SJSA1 (cell line): ENCODE measurements at regions not wholly inside any gene's neighbourhood (a gene's known extent, or its start where the extent isn't known, plus 50 kb on each side); places are given as distances from the start of the nearest gene placed in this dataset.

Source experiments
- DNase-seq, 2 experiments: peaks; one replicate each; pipeline ENCODE4 v3.0.0-alpha.2; 2015 to 2020; ENCODE audit warnings: low spot score in 2 of 2, low read depth in 1 of 2
- H3K27ac ChIP-seq: fragments of 250-450 bp; sonication (Bioruptor Pico); 2 replicates; pipeline ENCODE4 v1.5.1; 2020; ENCODE audit warnings: mild to moderate bottlenecking, moderate library complexity
- H3K27me3 ChIP-seq: fragments of 250-450 bp; sonication (Bioruptor Pico); replicated peaks from 2 replicates; pipeline ENCODE4 v1.5.1; 2020; ENCODE audit warnings: mild to moderate bottlenecking, moderate library complexity
- H3K36me3 ChIP-seq: fragments of 250-450 bp; sonication (Bioruptor Pico); 2 replicates; pipeline ENCODE4 v1.5.1; 2020; ENCODE audit warnings: mild to moderate bottlenecking
- H3K4me1 ChIP-seq: fragments of 250-450 bp; sonication (Bioruptor Pico); replicated peaks from 2 replicates; pipeline ENCODE4 v1.6.1; 2021; ENCODE audit warnings: mild to moderate bottlenecking
- H3K4me3 ChIP-seq: fragments of 250-450 bp; sonication (Bioruptor Pico); 2 replicates; pipeline ENCODE4 v1.5.1; 2020; ENCODE audit warnings: mild to moderate bottlenecking
- H3K9me3 ChIP-seq: fragments of 250-450 bp; sonication (Bioruptor Pico); replicated peaks from 2 replicates; pipeline ENCODE4 v1.5.1; 2020; ENCODE audit warnings: mild to moderate bottlenecking

GRCh38 chr5:2113348-2114131, 230.8 kb upstream of the IRX4 start:
- Histone ChIP-seq H3K4me1 (no peaks in the 10 kb centered on the region), H3K9me3 (peaks cover 7% of the 10 kb centered on the region; the same call in 1 of the 2 replicates), H3K36me3 (no peaks in the 10 kb centered on the region), H3K27ac (no peak overlapping the region), H3K4me3 (no peak overlapping the region), H3K27me3 (no peaks in the 10 kb centered on the region)
- DNase-seq: no peak

- no peaks in the 10 kb centered on the region for H3K27me3 ChIP-seq
- H3K4me1 ChIP-seq: no peaks in the 10 kb centered on the region
- H3K36me3 ChIP-seq: no peaks in the 10 kb centered on the region
- peaks cover 7% of the 10 kb centered on the region; the same call in 1 of the 2 replicates for H3K9me3 ChIP-seq
- no peak overlapping the region for H3K4me3 ChIP-seq
- no peak overlapping the region for H3K27ac ChIP-seq
- DNase-seq: no peak
Observed at GRCh38 chr5:2112173-2113025, 229.7 kb upstream of the IRX4 start.

DNA sequence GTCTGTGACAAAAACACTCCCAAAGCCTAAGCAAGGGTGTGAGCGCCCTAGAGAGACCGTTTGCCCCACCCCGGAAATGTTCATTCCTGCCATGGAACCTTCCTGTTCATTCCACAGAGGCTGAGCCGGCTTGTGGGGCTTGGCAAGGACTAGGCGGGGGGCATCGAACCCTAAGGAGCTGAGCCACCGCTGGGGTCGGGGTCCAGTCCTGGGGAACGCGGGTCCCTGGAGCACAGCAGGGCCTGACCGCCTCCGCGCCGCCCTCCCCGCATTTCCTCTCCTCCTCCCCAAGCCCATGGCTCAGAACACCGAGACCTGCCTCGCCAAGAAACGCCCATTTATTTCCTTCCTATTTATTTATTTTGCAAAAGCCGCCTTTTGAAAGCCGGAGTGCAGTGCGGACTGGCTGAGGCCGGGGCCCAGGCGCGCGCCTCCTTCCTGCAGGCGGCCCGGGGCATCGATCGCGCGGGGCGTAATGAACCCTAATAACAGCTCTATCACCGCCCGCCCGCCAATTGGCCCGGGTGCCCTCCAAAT, 228.9 kb upstream of the IRX4 start:
- no peak for DNase-seq
- Histone ChIP-seq H3K27ac (no peak overlapping the region), H3K9me3 (peaks cover 7% of the 10 kb centered on the region; the same call in 1 of the 2 replicates), H3K27me3 (no peaks in the 10 kb centered on the region), H3K4me1 (no peaks in the 10 kb centered on the region), H3K36me3 (no peaks in the 10 kb centered on the region), H3K4me3 (no peak overlapping the region)

- Histone ChIP-seq H3K36me3 (no peaks in the 10 kb centered on the region), H3K27ac (no peak overlapping the region), H3K4me1 (no peaks in the 10 kb centered on the region), H3K27me3 (no peaks in the 10 kb centered on the region), H3K4me3 (no peak overlapping the region), H3K9me3 (peaks cover 7% of the 10 kb centered on the region; the same call in 1 of the 2 replicates)
- DNase-seq: no peak
Observed at GRCh38 chr5:2110934-2111462, 228.3 kb upstream of the IRX4 start.

DNA sequence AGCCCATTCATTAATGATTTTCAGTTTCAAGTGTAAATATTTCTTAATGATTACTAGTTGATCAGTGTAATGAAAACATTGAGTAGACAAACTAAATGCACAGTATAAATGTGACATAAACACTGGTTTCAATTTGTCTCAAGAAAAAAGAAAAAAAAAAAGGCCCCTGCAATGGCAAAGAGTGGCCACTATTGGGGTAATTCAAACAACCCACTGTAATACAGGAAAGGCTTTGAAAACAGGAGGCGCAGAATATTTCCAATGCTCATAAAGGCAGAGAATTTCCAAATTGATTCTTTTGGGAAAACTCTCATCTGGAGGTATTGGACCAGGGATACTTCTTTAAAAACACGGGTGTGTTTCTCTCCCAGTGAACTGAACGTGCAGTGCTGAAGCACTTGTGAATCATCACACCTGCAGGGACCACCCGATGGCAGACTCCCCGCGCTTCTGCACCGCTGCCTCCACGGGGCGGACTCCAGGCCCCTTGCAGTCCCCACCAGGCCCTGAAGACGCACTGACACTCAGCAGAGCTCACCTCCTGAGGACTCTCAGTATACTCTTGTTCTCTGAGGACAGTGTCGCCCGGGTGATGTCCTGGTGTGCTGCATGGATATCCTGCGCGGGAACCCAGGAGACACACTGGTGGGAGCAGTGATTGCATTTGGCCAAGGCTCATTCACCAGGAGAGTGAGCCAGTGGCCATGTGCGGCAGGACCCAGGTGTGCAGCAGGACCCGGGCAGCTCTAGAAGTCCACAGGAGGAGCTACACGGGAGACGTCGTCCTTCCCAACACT, 227.6 kb upstream of the IRX4 start:
- DNase-seq: no peak
- no peaks in the 10 kb centered on the region for H3K4me1 ChIP-seq
- H3K4me3 ChIP-seq: no peak overlapping the region
- H3K36me3 ChIP-seq: no peaks in the 10 kb centered on the region
- H3K27me3 ChIP-seq: no peaks in the 10 kb centered on the region
- no peak overlapping the region for H3K27ac ChIP-seq
- H3K9me3 ChIP-seq: peaks cover 7% of the 10 kb centered on the region; the same call in 1 of the 2 replicates

- Histone ChIP-seq H3K27me3 (no peaks in the 10 kb centered on the region), H3K36me3 (no peaks in the 10 kb centered on the region), H3K9me3 (peaks cover 7% of the 10 kb centered on the region), H3K4me1 (no peaks in the 10 kb centered on the region), H3K4me3 (no peak overlapping the region), H3K27ac (no peak overlapping the region)
- DNase-seq: no peak
Observed at GRCh38 chr5:2109566-2109965, 226.8 kb upstream of the IRX4 start.

- H3K4me1 ChIP-seq: no peaks in the 10 kb centered on the region
- H3K27me3 ChIP-seq: no peaks in the 10 kb centered on the region
- H3K36me3 ChIP-seq: no peaks in the 10 kb centered on the region
- no peak for DNase-seq
- H3K4me3 ChIP-seq: no peak overlapping the region
- no peak overlapping the region for H3K27ac ChIP-seq
- peaks cover 24% of the 10 kb centered on the region for H3K9me3 ChIP-seq
Observed at GRCh38 chr5:2106721-2107120, 224.0 kb upstream of the IRX4 start.

DNA sequence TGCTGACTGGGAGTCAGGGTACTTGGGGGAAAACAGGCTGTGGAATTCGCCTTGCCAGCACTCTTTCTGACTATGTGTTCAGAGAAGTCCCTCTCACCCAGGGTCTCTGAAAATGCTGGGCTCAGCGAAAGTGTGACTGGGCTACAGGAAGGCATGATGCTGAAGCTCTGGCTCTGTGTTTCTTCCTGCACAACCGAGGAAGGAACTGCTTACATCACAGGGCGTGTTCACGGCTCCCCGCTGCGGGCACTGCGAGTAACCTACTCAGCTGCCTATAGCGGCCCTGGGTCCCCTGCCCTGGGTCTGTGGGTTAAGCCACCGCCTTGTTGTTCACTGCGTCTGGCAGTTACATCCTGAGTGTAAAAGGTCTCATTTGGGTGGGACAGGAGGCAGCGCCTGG, 222.4 kb upstream of the IRX4 start:
- Histone ChIP-seq H3K36me3 (no peaks in the 10 kb centered on the region), H3K27ac (no peak overlapping the region), H3K4me1 (no peaks in the 10 kb centered on the region), H3K4me3 (no peak overlapping the region), H3K9me3 (peaks cover 23% of the 10 kb centered on the region; the same call in 1 of the 2 replicates), H3K27me3 (no peaks in the 10 kb centered on the region)
- no peak for DNase-seq

DNA sequence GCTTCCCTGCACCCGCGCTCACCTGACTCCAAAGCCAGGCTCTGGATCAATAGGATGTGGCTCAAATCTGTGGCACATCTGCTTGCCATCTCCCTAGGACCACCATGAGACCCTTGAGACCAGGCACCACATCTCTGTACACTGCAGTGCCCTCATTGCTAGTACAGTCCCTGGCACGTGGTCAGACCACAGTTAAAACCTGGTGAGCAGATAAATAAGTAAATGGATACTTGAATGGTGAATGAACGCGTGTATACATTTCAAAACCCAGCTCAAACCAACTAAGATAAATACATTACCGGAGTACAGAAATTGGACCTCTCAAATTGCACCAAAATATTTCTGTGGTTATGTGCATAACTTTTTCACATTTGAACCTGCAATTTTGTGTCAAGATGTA, 221.2 kb upstream of the IRX4 start:
- H3K27ac ChIP-seq: no peak overlapping the region
- H3K4me1 ChIP-seq: no peaks in the 10 kb centered on the region
- no peak overlapping the region for H3K4me3 ChIP-seq
- DNase-seq: no peak
- no peaks in the 10 kb centered on the region for H3K36me3 ChIP-seq
- H3K9me3 ChIP-seq: peaks cover 20% of the 10 kb centered on the region; the same call in 1 of the 2 replicates
- H3K27me3 ChIP-seq: no peaks in the 10 kb centered on the region

- H3K27me3 ChIP-seq: no peaks in the 10 kb centered on the region
- no peaks in the 10 kb centered on the region for H3K36me3 ChIP-seq
- H3K4me1 ChIP-seq: no peaks in the 10 kb centered on the region
Observed at GRCh38 chr5:2102819-2103776, 220.4 kb upstream of the IRX4 start.

DNA sequence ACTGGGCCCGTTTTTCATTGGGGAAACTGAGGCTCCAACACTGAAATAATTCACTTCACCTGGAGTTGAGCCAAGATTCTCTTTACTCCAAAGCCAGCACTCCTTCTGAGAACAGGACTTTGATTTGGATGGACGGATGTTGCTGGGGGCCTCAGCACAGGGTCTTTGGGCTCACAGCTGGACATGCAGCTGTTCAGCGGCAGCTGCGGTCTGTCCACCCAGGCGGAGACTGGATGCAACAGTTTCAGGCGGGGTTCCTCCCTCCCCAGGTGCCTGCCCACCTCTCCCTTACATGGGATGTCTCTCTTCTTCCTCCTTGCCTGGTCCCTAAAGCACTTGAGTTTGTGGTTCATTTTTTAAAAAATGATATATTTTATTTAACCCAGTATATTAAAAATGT, 219.0 kb upstream of the IRX4 start:
- Histone ChIP-seq H3K27me3 (no peaks in the 10 kb centered on the region), H3K36me3 (no peaks in the 10 kb centered on the region), H3K27ac (no peak overlapping the region)

More at GRCh38 chr5:2102819-2103776, 220.4 kb upstream of the IRX4 start:
- Histone ChIP-seq H3K9me3 (peaks cover 20% of the 10 kb centered on the region; the same call in 1 of the 2 replicates), H3K4me3 (no peak overlapping the region), H3K27ac (no peak overlapping the region)
- no peak for DNase-seq

DNA sequence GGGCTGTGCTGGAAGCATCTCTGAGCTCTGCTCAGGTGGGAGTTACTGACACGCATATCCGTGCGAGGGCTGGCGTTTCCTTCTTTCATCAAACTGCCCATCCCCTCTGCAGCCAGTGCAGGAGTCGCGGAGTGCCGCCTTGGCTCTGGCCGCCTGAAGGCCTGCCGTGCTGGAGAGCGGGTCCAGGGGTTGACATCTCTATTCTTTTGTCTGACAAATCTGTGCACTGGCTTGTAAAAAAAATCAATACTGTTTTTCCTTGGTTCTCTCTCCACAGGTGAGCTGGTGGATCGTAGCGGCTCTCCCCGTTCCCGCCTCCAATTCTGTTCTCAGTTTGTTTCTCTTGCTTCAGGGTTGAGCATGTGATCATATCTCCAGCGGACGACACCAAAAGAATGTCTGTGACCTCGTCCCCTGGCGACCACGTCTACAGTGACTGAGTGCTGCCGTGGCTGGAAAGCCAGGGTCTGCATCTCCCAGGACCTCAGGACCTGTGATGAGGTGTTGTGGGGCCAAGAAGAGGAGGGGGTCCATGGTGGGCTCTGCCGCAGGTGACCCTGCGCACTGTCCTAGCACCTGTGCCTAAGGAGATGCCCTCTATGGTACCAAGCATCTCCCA, 214.3 kb upstream of the IRX4 start:
- DNase-seq: no peak
- Histone ChIP-seq H3K9me3 (peaks cover 18% of the 10 kb centered on the region), H3K27me3 (no peaks in the 10 kb centered on the region), H3K27ac (no peak overlapping the region), H3K4me3 (no peak overlapping the region), H3K36me3 (no peaks in the 10 kb centered on the region), H3K4me1 (0 out of 2 replicates have a peak, but pooled peaks cover 3% of the 10 kb centered on the region)

More for the DNA sequence above, 219.0 kb upstream of the IRX4 start:
- peaks cover 26% of the 10 kb centered on the region for H3K9me3 ChIP-seq
- no peaks in the 10 kb centered on the region for H3K4me1 ChIP-seq
- H3K4me3 ChIP-seq: no peak overlapping the region
- DNase-seq: no peak
